A549 (cell line): ENCODE measurements at regions not wholly inside any gene's neighbourhood (a gene's known extent, or its start where the extent isn't known, plus 50 kb on each side); places are given as distances from the start of the nearest gene placed in this dataset.

Source experiments
- ATAC-seq, 2 experiments: fragments of 200-7000 bp in 1 of 2; fragments of >200 bp in 1 of 2; cut with Nextera tagmentation in 1 of 2; cut with Tn5 transposase in 1 of 2; 3 replicates each; pipeline versions ENCODE4 v1.8.0 to v1.9.1; 2018 to 2020; ENCODE audit warnings: mild to moderate bottlenecking in 1 of 2, moderate library complexity in 1 of 2
- CTCF ChIA-PET: fragments of 300-600 bp; sonication (Branson Sonifier 250); formaldehyde crosslinking; extraction: SDS; loops from one replicate; lab custom pipeline; 2021; ENCODE audit warnings: antibody characterized with exemption, inconsistent platforms; lab: Yijun Ruan, JAX
- POLR2A ChIA-PET: fragments of 350-600 bp; formaldehyde crosslinking; extraction: SDS; loops from one replicate; lab custom pipeline; 2021; ENCODE audit warnings: antibody characterized with exemption, inconsistent platforms; lab: Yijun Ruan, JAX
- DNase-seq, 2 experiments: peaks; one replicate each; pipeline versions ENCODE4 v3.0.0 to v3.0.0-alpha.2; 2011 to 2016; ENCODE audit warnings: low read depth in 1 of 2, low spot score in 1 of 2
- FAIRE-seq: peaks from 2 replicates; lab custom pipeline; 2011; peaks lifted over from hg19 to GRCh38; lab: Jason Lieb, UNC
- H3K27ac ChIP-seq, 2 experiments: fragments of >200 bp; sonication (Bioruptor Twin); formaldehyde crosslinking; 3 replicates each; pipeline ENCODE4 v1.5.1; 2016 to 2017
- H3K4me1 ChIP-seq: fragments of >200 bp; sonication (Bioruptor Twin); formaldehyde crosslinking; 3 replicates; pipeline ENCODE4 v1.6.1; 2016
- H3K4me2 ChIP-seq: fragments of >200 bp; sonication (Bioruptor Twin); formaldehyde crosslinking; 3 replicates; pipeline ENCODE4 v1.6.1; 2016
- H3K4me3 ChIP-seq: fragments of >200 bp; sonication (Bioruptor Twin); formaldehyde crosslinking; 3 replicates; pipeline ENCODE4 v1.5.1; 2016
- H3K9me3 ChIP-seq: fragments of >200 bp; sonication (Bioruptor Twin); formaldehyde crosslinking; 3 replicates; pipeline ENCODE4 v1.6.1; 2016
- BHLHE40 ChIP-seq: IDR thresholded peaks from 2 replicates; pipeline ENCODE4 v1.6.1; 2012; ENCODE audit warnings: low read depth, low read length, inconsistent platforms
- CEBPB ChIP-seq, 2 experiments: fragments of >200 bp in 1 of 2; sonication (Bioruptor Twin) in 1 of 2; formaldehyde crosslinking in 1 of 2; IDR thresholded peaks; 2 replicates each; pipeline ENCODE4 v1.6.1; 2012 to 2016
- EHF ChIP-seq: fragments of 250-450 bp; sonication (Bioruptor Pico); IDR thresholded peaks from 2 replicates; pipeline ENCODE4 v1.5.0; 2020; ENCODE audit warnings: mild to moderate bottlenecking
- ESRRA ChIP-seq: fragments of 150-350 bp; IDR thresholded peaks from 2 replicates; pipeline ENCODE4 v1.6.1; 2014; ENCODE audit warnings: mild to moderate bottlenecking, low read length, borderline replicate concordance
- FOSL2 ChIP-seq, 2 experiments: fragments of 450-650 bp in 1 of 2; fragments of >200 bp in 1 of 2; sonication (Bioruptor Twin) in 1 of 2; formaldehyde crosslinking; IDR thresholded peaks; 2 replicates each; pipeline versions ENCODE4 v1.5.0 to v1.6.1; 2016 to 2020; ENCODE audit warnings: mild to moderate bottlenecking in 1 of 2, moderate library complexity in 1 of 2
- FOXS1 ChIP-seq: fragments of 250-450 bp; sonication (Bioruptor Pico); IDR thresholded peaks from 2 replicates; pipeline ENCODE4 v1.5.0; 2020; ENCODE audit warnings: mild to moderate bottlenecking, moderate library complexity
- HDAC2 ChIP-seq: fragments of 200-600 bp; sonication (generic); IDR thresholded peaks from 2 replicates; pipeline ENCODE4 v1.6.1; 2016
- HOXA7 ChIP-seq: fragments of 250-450 bp; sonication (Bioruptor Pico); IDR thresholded peaks from 2 replicates; pipeline ENCODE4 v1.5.0; 2020; ENCODE audit warnings: mild to moderate bottlenecking, moderate library complexity
- HOXB13 ChIP-seq: fragments of 250-450 bp; sonication (Bioruptor Pico); IDR thresholded peaks from 2 replicates; pipeline ENCODE4 v1.5.0; 2020; ENCODE audit warnings: low read depth, mild to moderate bottlenecking, moderate library complexity
- MAFK ChIP-seq: fragments of 450-650 bp; IDR thresholded peaks from 2 replicates; pipeline ENCODE4 v1.6.1; 2014; ENCODE audit not compliant: partially characterized antibody
- MAZ ChIP-seq: fragments of 150-350 bp; IDR thresholded peaks from 2 replicates; pipeline ENCODE4 v1.6.1; 2014; ENCODE audit warnings: antibody characterized with exemption, low read depth, low read length, borderline replicate concordance
- MYC ChIP-seq: IDR thresholded peaks from 2 replicates; pipeline ENCODE4 v1.6.1; 2012; ENCODE audit warnings: mild to moderate bottlenecking, inconsistent platforms, low read length, improper control_type of control experiment, borderline replicate concordance
- NR3C1 ChIP-seq: fragments of >200 bp; sonication (Bioruptor Twin); formaldehyde crosslinking; IDR thresholded peaks from 3 replicates; pipeline ENCODE4 v1.6.1; 2017
- PHF8 ChIP-seq: fragments of 200-600 bp; sonication (generic); IDR thresholded peaks from 2 replicates; pipeline ENCODE4 v1.6.1; 2016; ENCODE audit warnings: low read depth, mild to moderate bottlenecking, antibody characterized with exemption, moderate library complexity, borderline replicate concordance
- POLR2A ChIP-seq: IDR thresholded peaks from 2 replicates; pipeline ENCODE4 v1.6.1; 2012; ENCODE audit warnings: mild to moderate bottlenecking, low read length
- POLR2AphosphoS2 ChIP-seq: conservative IDR thresholded peaks from 2 replicates; pipeline ENCODE4 v1.6.1; 2012; ENCODE audit warnings: low read length, improper control_type of control experiment, inconsistent platforms
- RAD21 ChIP-seq, 2 experiments: fragments of >200 bp in 1 of 2; sonication (Bioruptor Twin) in 1 of 2; formaldehyde crosslinking in 1 of 2; IDR thresholded peaks in 1 of 2; conservative IDR thresholded peaks in 1 of 2; 2 replicates in 1 of 2; 3 replicates in 1 of 2; pipeline ENCODE4 v1.6.1; 2012 to 2018; ENCODE audit warnings: inconsistent platforms in 1 of 2
- SMC3 ChIP-seq: fragments of >200 bp; sonication (Bioruptor Twin); formaldehyde crosslinking; IDR thresholded peaks from 3 replicates; pipeline ENCODE4 v1.6.1; 2018; ENCODE audit warnings: inconsistent platforms
- TP53 ChIP-seq: fragments of 250-450 bp; sonication (Bioruptor Pico); IDR thresholded peaks from 2 replicates; pipeline ENCODE4 v1.5.0; 2021; ENCODE audit warnings: mild to moderate bottlenecking, moderate library complexity
- ZC3H11A ChIP-seq: fragments of 450-650 bp; IDR thresholded peaks from 2 replicates; pipeline ENCODE4 v1.6.1; 2014; ENCODE audit warnings: antibody characterized with exemption, mild to moderate bottlenecking
- ZFP36 ChIP-seq: fragments of 450-650 bp; IDR thresholded peaks from 2 replicates; pipeline ENCODE4 v1.6.1; 2014; ENCODE audit warnings: borderline replicate concordance; ENCODE audit not compliant: partially characterized antibody
- ZSCAN20 ChIP-seq: fragments of 250-450 bp; sonication (Bioruptor Pico); IDR thresholded peaks from 2 replicates; pipeline ENCODE4 v1.8.0; 2022; ENCODE audit warnings: mild to moderate bottlenecking, moderate library complexity
- TF ChIP-seq, protein P1 (sequence below): fragments of 450-650 bp; IDR thresholded peaks from 2 replicates; pipeline ENCODE4 v1.6.1; 2014; ENCODE audit warnings: antibody characterized with exemption
- TF ChIP-seq, protein P2 (sequence below): IDR thresholded peaks from 2 replicates; pipeline ENCODE4 v1.6.1; 2012
- TF ChIP-seq, protein P3 (sequence below): fragments of 250-450 bp; sonication (Bioruptor Pico); IDR thresholded peaks from 2 replicates; pipeline ENCODE4 v1.5.0; 2021; ENCODE audit warnings: mild to moderate bottlenecking, moderate library complexity, borderline replicate concordance
- TF ChIP-seq, protein P4 (sequence below): fragments of >200 bp; sonication (Bioruptor Twin); formaldehyde crosslinking; IDR thresholded peaks from 3 replicates; pipeline ENCODE4 v1.6.1; 2016
- TF ChIP-seq, protein P5 (sequence below): fragments of >200 bp; sonication (Bioruptor Twin); formaldehyde crosslinking; IDR thresholded peaks from 3 replicates; pipeline ENCODE4 v1.5.1; 2016
- TF ChIP-seq, protein P6 (sequence below): IDR thresholded peaks from 2 replicates; pipeline ENCODE4 v1.6.1; 2012; ENCODE audit warnings: low read depth, borderline replicate concordance
- TF ChIP-seq, protein P7 (sequence below): fragments of 150-350 bp; IDR thresholded peaks from 2 replicates; pipeline ENCODE4 v1.6.1; 2014; ENCODE audit warnings: low read depth, mild to moderate bottlenecking, low read length

DNA sequence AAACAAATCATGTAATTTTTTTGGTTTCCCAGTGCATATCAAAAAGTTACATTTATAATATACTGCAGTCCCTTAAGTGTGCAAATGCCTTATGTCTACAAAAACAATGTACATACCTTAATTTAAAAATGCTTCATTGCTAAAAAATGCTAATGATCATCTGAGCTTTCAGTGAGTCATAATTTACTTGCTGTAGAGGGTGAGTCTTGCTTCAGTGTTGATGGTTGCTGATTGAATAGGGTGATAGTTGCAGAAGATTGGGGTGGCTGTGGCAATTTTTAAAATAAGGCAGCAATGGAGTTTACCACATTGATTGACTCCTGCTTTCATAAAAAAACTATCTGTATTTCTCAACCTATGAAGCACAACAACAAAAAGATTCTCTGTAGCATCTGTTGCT is 613.9 kb downstream of the TBC1D4 start:
- DNase-seq = no peak
- Histone ChIP-seq H3K4me1 (peaks cover 6% of the 10 kb centered on the region; the same call in 1 of the 3 replicates), H3K27ac (no peak overlapping the region), H3K4me2 (no peak overlapping the region), H3K9me3 (0 out of 3 replicates have a peak, but pooled peaks cover 3% of the 10 kb centered on the region), H3K4me3 (no peak overlapping the region)
- no peak for FAIRE-seq
- TF ChIP-seq, protein P1, sequence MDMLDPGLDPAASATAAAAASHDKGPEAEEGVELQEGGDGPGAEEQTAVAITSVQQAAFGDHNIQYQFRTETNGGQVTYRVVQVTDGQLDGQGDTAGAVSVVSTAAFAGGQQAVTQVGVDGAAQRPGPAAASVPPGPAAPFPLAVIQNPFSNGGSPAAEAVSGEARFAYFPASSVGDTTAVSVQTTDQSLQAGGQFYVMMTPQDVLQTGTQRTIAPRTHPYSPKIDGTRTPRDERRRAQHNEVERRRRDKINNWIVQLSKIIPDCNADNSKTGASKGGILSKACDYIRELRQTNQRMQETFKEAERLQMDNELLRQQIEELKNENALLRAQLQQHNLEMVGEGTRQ = no peak
- TF ChIP-seq POLR2A (no peak), NR3C1 (no peak), HOXA7 (no peak), ZC3H11A (no peak), BHLHE40 (no peak), ZSCAN20 (CRISPR knock-in tag) (no peak), FOSL2 (IDR thresholded peaks at IDR 0.05) (no peak), FOSL2 (CRISPR knock-in tag; IDR thresholded peaks at IDR 0.05) (no peak), ZFP36 (no peak), FOXS1 (no peak), HDAC2 (no peak), POLR2AphosphoS2 (no peak), MYC (no peak), CEBPB (IDR thresholded peaks at IDR 0.05) (no peak)
- TF ChIP-seq, protein P2, sequence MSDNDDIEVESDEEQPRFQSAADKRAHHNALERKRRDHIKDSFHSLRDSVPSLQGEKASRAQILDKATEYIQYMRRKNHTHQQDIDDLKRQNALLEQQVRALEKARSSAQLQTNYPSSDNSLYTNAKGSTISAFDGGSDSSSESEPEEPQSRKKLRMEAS = no peak
- TF ChIP-seq, protein P3, sequence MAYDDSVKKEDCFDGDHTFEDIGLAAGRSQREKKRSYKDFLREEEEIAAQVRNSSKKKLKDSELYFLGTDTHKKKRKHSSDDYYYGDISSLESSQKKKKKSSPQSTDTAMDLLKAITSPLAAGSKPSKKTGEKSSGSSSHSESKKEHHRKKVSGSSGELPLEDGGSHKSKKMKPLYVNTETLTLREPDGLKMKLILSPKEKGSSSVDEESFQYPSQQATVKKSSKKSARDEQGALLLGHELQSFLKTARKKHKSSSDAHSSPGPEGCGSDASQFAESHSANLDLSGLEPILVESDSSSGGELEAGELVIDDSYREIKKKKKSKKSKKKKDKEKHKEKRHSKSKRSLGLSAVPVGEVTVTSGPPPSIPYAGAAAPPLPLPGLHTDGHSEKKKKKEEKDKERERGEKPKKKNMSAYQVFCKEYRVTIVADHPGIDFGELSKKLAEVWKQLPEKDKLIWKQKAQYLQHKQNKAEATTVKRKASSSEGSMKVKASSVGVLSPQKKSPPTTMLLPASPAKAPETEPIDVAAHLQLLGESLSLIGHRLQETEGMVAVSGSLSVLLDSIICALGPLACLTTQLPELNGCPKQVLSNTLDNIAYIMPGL (CRISPR knock-in tag) = no peak
- TF ChIP-seq, protein P4, sequence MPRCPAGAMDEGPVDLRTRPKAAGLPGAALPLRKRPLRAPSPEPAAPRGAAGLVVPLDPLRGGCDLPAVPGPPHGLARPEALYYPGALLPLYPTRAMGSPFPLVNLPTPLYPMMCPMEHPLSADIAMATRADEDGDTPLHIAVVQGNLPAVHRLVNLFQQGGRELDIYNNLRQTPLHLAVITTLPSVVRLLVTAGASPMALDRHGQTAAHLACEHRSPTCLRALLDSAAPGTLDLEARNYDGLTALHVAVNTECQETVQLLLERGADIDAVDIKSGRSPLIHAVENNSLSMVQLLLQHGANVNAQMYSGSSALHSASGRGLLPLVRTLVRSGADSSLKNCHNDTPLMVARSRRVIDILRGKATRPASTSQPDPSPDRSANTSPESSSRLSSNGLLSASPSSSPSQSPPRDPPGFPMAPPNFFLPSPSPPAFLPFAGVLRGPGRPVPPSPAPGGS = no peak
- TF ChIP-seq, protein P5, sequence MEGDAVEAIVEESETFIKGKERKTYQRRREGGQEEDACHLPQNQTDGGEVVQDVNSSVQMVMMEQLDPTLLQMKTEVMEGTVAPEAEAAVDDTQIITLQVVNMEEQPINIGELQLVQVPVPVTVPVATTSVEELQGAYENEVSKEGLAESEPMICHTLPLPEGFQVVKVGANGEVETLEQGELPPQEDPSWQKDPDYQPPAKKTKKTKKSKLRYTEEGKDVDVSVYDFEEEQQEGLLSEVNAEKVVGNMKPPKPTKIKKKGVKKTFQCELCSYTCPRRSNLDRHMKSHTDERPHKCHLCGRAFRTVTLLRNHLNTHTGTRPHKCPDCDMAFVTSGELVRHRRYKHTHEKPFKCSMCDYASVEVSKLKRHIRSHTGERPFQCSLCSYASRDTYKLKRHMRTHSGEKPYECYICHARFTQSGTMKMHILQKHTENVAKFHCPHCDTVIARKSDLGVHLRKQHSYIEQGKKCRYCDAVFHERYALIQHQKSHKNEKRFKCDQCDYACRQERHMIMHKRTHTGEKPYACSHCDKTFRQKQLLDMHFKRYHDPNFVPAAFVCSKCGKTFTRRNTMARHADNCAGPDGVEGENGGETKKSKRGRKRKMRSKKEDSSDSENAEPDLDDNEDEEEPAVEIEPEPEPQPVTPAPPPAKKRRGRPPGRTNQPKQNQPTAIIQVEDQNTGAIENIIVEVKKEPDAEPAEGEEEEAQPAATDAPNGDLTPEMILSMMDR = no peak
- TF ChIP-seq, protein P6, sequence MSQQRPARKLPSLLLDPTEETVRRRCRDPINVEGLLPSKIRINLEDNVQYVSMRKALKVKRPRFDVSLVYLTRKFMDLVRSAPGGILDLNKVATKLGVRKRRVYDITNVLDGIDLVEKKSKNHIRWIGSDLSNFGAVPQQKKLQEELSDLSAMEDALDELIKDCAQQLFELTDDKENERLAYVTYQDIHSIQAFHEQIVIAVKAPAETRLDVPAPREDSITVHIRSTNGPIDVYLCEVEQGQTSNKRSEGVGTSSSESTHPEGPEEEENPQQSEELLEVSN = no peak
- ATAC-seq = no peak
- POLR2A ChIA-PET = no interaction called here
- CTCF ChIA-PET = no interaction called here

DNA sequence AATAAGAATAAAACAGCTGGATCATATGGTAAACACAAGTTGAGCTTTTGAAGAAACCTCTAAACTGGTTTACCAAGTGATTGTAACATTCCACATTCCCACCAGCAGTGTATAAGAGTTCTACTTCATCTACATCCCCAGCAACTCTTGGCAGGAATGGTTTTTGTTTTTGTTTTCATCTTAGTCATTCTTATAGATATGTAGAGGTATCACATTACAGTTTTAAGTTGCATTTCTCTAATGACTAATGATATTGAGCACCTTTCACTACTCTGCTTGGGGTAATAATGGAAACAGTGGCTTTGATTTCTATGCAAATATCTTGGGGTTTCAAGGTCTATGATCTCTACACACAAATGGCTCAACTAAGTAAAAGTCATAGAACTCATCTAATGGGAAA is 614.5 kb downstream of the TBC1D4 start:
- Histone ChIP-seq H3K27ac (no peak overlapping the region), H3K4me3 (no peak overlapping the region), H3K4me2 (no peak overlapping the region), H3K4me1 (peaks cover 6% of the 10 kb centered on the region; the same call in 1 of the 3 replicates), H3K9me3 (0 out of 3 replicates have a peak, but pooled peaks cover 3% of the 10 kb centered on the region)
- ChIA-PET POLR2A (no interaction called here), CTCF (no interaction called here)
- FAIRE-seq (no peak), ATAC-seq (no peak), DNase-seq (no peak)
- TF ChIP-seq ZSCAN20 (CRISPR knock-in tag) (no peak), ESRRA (no peak), ZFP36 (no peak), POLR2AphosphoS2 (no peak), TP53 (CRISPR knock-in tag) (no peak), PHF8 (no peak), MAZ (no peak), SMC3 (no peak), BHLHE40 (no peak), RAD21 (conservative IDR thresholded peaks at IDR 0.05 in 1 of 2, IDR thresholded peaks at IDR 0.05 in 1 of 2) (no peak), MAFK (no peak), HOXB13 (CRISPR knock-in tag) (no peak), EHF (no peak), FOXS1 (no peak)
- TF ChIP-seq, protein P5 = no peak
- TF ChIP-seq, protein P7, sequence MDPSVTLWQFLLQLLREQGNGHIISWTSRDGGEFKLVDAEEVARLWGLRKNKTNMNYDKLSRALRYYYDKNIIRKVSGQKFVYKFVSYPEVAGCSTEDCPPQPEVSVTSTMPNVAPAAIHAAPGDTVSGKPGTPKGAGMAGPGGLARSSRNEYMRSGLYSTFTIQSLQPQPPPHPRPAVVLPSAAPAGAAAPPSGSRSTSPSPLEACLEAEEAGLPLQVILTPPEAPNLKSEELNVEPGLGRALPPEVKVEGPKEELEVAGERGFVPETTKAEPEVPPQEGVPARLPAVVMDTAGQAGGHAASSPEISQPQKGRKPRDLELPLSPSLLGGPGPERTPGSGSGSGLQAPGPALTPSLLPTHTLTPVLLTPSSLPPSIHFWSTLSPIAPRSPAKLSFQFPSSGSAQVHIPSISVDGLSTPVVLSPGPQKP = no peak
